GM21737 (cell line): ENCODE measurements at regions not wholly inside any gene's neighbourhood (a gene's known extent, or its start where the extent isn't known, plus 50 kb on each side); places are given as distances from the start of the nearest gene placed in this dataset.
A peak's percentile ranks its signal among the peaks of the same experiment; 100 is the strongest.

Experiments
- ATAC-seq: cut with Tn5 transposase; IDR thresholded peaks from one replicate; pipeline ENCODE4 v1.9.1; 2021; ENCODE audit warnings: mild to moderate bottlenecking, moderate library complexity; ENCODE audit not compliant: unreplicated experiment

GRCh38 chr15:38646716-38647115 lies 82.1 kb upstream of the RASGRP1 start:
- ATAC-seq, result no peak

DNA sequence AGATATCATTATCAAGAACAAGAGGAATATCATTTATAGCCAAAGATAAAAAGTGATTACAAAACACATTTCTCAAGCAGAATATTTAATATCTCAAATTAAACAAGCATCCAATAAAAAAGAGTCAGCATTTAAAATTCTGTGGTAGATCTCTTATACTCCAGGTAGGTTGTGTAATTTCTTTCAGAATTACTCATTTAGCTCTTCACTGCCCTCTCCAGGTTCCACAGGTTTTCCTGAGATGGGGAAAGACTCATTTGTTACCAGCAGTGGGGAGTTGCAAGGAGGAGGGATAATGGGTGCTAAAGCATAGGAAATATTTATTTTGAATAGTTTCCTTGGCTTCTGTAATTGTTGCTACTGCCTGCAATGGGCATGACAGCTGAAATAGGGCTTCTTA lies 83.1 kb upstream of the RASGRP1 start:
- no peak for ATAC-seq

DNA sequence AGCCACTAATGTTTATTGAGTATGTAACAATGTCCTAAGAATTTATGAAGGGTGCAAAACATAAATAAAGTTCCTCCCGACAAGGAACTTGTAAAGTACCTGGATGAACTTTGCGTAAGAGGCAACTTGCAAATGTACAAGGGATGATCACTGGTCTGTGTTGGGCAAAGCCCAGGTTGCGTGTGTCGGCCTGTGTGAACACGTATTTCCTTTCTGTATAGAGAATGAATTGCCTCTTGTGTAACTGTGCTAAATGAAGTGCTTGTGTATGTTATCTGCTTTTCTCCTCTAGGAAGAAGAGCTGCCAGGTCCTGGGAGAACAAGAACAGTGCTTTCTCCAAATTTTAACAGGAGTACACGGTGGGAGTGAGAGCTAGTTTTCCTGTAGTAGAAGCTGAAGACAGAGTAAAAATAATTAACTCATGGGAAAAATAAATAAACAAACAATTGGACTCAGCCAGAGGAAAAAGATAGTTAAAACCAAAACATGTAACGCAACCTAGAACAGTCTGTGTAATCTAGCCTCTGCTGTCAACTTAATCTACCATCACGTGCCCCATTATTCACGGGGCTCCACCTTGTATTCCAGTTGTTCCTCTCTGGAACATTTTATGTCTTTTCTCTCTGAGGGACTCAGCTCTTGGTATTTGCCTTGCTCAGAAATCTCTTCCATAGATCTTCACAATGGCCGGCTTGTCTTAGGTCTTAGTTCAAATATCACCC lies 83.7 kb upstream of the RASGRP1 start:
- no peak for ATAC-seq

DNA sequence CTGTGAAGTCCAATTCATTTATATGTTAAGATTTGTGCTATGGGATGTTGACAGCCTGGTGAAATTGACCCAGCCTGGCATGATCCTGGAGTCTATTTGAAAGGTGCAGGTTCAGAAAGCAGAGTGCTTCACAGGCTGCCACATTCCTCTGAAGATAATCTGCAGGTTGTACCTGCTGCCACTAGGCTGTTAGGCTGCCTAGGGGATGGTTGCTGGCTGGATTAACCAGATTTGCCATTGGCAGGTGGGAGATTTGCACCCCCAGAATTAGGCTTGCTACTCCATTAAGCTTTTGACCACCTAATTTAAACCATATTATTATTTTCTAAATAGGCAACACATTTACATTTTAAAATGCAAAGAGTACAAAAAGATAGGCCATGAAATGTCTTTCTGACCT lies 85.8 kb upstream of the RASGRP1 start:
- no peak for ATAC-seq

GRCh38 chr15:38650936-38651327 lies 86.3 kb upstream of the RASGRP1 start:
- no peak for ATAC-seq

GRCh38 chr15:38651328-38652038 lies 86.9 kb upstream of the RASGRP1 start:
- no peak for ATAC-seq

- no peak for ATAC-seq
Observed at GRCh38 chr15:38652183-38652794, 87.7 kb upstream of the RASGRP1 start.

GRCh38 chr15:38652998-38653397 lies 88.4 kb upstream of the RASGRP1 start:
- no peak for ATAC-seq

DNA sequence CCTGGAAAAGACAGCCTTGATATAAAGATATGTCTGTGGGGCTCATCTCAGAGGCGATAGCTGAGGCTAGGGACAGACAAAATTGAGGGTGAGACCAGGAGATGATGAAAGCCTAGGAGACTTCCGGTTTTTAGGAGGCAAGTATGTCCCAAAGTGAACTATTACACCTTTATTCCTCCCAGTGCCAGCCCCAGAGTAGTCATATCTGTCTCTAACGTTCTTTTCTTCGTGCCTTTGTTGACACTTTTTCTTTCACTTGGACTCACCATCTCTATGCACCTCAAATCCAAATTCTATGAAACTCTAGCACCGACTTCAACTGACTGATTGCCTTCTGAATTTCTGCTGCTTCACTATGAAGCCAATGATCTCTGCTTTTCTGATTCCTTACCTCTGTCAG lies 93.8 kb upstream of the RASGRP1 start:
- ATAC-seq, result no peak

DNA sequence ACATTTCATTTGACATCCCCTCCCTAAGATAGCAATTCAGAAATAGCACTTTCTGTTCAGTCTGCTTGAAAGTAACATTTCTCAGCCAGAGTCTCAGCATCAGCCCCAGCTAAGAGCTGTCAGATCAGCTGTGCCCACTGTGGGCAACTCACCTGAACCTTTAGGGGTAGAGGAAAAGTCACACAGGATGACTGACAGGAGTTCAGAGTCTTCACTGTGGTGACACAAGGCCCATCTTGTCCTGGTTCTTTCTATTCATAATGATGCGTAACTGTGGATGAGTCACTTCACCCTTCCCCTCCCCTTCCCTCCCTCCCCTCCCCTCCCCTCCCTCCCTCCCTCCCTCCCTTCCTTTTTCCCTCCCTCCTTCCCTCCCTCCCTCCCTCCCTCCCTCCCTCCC lies 96.1 kb upstream of the RASGRP1 start:
- ATAC-seq, result no peak

DNA sequence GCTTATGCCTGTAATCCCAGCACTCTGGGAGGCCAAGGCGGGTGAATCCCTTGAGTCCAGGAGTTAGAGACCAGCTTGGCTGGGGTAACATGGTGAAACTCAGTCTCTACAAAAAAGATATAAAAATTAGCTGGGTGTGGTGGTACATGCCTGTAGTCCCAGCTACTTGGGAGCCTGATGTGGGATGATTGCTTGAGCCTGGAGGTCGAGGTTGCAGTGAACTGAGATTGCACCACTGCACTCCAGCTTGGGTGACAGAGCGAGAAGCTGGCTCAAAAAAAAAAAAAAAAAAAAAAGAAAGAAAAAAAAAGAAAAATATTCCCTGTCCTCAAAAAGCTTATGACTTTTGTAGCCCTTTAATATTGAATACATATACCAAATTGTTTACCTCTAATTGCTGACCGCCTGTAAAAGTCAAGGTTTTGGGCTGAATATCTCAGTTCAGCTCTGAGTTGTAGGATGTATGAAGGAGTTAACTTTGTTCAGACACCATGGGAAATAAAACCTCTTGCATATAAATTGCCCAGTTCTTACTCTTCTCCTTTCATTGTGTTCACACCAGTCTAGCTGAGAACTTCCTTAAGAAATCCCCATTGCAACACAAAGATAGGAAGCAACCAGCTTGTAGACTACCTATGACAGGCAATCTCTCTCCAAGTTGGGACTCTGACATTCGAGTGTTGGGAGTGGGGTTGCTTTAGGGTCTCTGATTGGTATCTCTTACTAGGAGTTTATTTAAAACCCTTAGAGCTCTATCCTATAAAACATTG lies 97.6 kb upstream of the RASGRP1 start:
- ATAC-seq, result no peak

- ATAC-seq, result no peak
Observed at GRCh38 chr15:38662805-38663204, 98.2 kb upstream of the RASGRP1 start.

- no peak for ATAC-seq
Observed at GRCh38 chr15:38665586-38666305, 101.1 kb upstream of the RASGRP1 start.

DNA sequence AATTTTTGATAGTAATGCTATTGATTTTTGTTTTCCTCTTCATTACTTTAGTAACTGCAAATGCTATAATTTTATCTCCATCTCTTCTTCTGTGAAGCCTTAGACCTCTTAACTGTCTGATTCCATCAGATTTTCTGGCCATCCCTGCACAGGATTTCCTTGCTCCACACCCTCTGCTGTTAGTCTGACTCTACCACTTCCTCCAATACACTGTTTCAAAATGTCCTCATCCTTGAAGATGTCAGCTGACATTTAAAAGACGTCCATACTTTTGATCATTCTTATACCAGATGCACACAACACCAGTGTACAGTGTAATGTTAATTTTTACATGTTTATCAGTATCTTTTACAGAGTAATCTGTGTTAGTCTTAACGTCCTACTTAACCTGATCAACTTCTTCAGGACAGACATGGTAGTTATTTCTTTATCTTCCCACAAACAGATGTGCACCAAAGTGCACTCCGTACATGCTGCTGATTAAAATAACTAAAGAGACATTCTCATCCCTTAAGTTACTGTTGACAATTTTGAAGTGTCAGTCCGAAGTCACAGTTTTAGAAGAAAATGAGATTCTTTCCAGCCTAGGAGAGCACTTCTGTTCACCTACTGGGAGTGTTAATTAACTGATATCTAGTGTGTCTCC lies 102.4 kb upstream of the RASGRP1 start:
- no peak for ATAC-seq

DNA sequence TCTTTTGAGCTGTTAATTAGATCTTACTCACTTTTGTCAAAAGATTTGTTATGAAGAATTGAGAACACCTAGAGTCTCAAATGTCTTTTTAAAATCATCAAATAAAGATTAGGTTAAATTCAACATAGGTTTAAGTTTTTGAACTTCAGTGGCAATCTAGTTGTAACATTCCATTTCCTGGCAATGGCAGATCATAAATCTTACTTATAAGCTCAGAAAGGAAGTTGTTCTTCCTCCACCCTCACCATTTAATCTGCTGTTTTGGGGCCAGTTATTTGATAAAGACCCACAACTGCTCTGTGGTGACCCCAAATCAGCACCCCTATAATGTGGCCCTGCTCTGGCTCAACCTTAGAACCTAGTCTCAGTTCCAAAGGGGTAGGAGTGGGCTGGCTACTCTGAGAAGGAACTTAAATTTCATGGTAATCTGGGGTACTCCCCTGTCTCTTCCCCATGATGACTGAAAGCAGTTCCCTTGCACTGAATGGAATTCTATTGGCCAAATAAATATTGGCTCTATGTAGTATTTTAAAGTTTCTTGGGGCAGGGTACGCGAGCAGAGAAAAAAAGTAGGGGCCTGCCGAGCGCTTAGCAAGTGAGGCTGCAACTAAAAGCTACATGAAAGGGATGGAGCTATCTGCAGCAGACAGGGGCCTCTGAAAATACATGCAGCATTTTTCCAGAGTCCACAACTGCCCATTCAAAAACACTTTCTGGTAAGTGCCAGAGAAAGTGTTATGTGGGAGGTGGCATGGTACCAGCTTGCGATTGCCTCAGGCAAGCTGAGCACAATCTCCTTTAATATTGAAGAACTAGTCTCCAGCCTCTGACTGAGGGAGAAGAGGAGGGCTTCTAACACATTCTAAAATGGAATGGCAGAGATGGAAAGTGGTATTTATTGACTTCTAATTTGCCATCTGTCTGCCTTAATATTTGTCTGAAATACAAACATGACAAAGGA lies 103.6 kb upstream of the RASGRP1 start:
- no peak for ATAC-seq

GRCh38 chr15:38668898-38669391 lies 104.3 kb upstream of the RASGRP1 start:
- no peak for ATAC-seq

DNA sequence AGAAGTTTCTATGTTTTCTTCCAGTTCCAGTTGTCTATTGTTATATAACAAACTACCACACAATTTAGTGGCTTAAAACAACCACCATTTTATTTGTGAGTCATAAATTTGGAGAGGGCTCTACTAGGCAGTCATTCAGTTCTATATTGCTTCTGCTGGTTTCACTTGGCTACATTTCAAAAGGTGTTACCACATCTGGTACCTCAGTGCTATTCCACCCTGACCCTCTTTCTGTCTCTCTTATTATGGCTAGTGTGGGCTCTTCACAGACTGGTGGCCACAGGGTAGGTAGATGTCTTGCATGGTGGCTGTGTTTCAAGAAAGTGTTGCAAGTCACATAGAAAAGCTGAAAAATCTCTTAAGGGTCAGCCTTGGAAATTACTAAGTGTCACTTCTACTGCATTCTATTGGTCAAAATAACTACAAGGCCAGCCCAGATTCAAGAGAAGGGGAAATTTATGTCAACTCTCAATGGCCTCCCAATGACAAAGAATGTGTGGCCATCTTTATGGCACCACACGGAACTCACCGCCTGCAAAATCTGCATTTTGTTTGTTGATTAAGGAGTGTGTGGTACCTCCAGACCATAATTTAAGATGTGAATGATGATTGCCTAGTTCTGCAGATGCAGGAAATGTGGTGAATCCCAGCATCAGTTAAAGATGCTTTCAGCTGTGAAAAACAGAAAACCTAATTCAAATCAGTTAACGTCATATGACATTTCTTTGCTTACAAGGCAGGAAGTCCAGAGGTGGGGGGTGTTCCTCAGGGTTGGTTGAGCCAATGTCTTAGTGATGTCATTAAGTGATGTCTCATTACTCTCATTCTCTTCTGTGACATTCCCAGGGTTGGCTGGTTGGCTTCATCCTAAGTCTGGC lies 105.8 kb upstream of the RASGRP1 start:
- ATAC-seq, result peak; percentile 32

- ATAC-seq, result no peak
Observed at GRCh38 chr15:38671006-38671387, 106.4 kb upstream of the RASGRP1 start.
